ENCODE measurements at regions not wholly inside any gene's neighbourhood (a gene's known extent, or its start where the extent isn't known, plus 50 kb on each side); places are given as distances from the start of the nearest gene placed in this dataset.
"Not testable (repeated sequence)": the region's sequence is repeated elsewhere in the genome, so short reads cannot be mapped to it uniquely, and the experiment has no call there.

- no peaks in the 10 kb centered on the region for H3K9me3 Mint-ChIP-seq
- no peak for DNase-seq (ENCODE audit: extremely low spot score, unreplicated experiment)
- H3K36me3 Mint-ChIP-seq, result no peaks in the 10 kb centered on the region
- H3K27ac Mint-ChIP-seq, result no peak overlapping the region
- peak; percentile 77 for TF ChIP-seq CTCF (conservative IDR thresholded peaks at IDR 0.05)
- H3K4me3 Mint-ChIP-seq, result no peak overlapping the region
- H3K27me3 Mint-ChIP-seq, result peaks cover 3% of the 10 kb centered on the region
- no peaks in the 10 kb centered on the region for H3K4me1 Mint-ChIP-seq (ENCODE audit: unreplicated experiment)
These were observed 191.3 kb downstream of the RPRM start for GRCh38 chr2:153287109-153287801.

- Mint-ChIP-seq H3K27me3 (no peaks in the 10 kb centered on the region), H3K4me3 (no peak overlapping the region), H3K27ac (no peak overlapping the region), H3K36me3 (no peaks in the 10 kb centered on the region), H3K4me1 (ENCODE audit: unreplicated experiment) (no peaks in the 10 kb centered on the region), H3K9me3 (no peaks in the 10 kb centered on the region)
- no peak for DNase-seq (ENCODE audit: extremely low spot score, unreplicated experiment)
- no peak for TF ChIP-seq CTCF (conservative IDR thresholded peaks at IDR 0.05)
These were observed 209.6 kb downstream of the RPRM start for GRCh38 chr2:153268941-153269461.

GRCh38 chr2:153256876-153257275 lies 221.7 kb downstream of the RPRM start:
- not testable (repeated sequence) for H3K27me3 Mint-ChIP-seq; H3K36me3 Mint-ChIP-seq; DNase-seq (ENCODE audit: extremely low spot score, unreplicated experiment); H3K27ac Mint-ChIP-seq; H3K4me1 Mint-ChIP-seq (ENCODE audit: unreplicated experiment); H3K9me3 Mint-ChIP-seq; H3K4me3 Mint-ChIP-seq

GRCh38 chr2:153246636-153247035 lies 231.9 kb downstream of the RPRM start:
- DNase-seq (ENCODE audit: extremely low spot score, unreplicated experiment); H3K27ac Mint-ChIP-seq; H3K4me3 Mint-ChIP-seq; H3K27me3 Mint-ChIP-seq; H3K9me3 Mint-ChIP-seq; H3K36me3 Mint-ChIP-seq; H3K4me1 Mint-ChIP-seq (ENCODE audit: unreplicated experiment): not testable (repeated sequence)

GRCh38 chr2:153235516-153235915 lies 243.0 kb downstream of the RPRM start:
- no peak for TF ChIP-seq CTCF (conservative IDR thresholded peaks at IDR 0.05)
- no peak overlapping the region for H3K27ac Mint-ChIP-seq
- no peaks in the 10 kb centered on the region for H3K36me3 Mint-ChIP-seq
- H3K4me1 Mint-ChIP-seq (ENCODE audit: unreplicated experiment), result peaks cover 3% of the 10 kb centered on the region
- H3K27me3 Mint-ChIP-seq, result no peaks in the 10 kb centered on the region
- DNase-seq (ENCODE audit: extremely low spot score, unreplicated experiment), result no peak
- H3K4me3 Mint-ChIP-seq, result no peak overlapping the region
- H3K9me3 Mint-ChIP-seq, result no peaks in the 10 kb centered on the region

GRCh38 chr2:153232464-153232863 lies 246.1 kb downstream of the RPRM start:
- no peak overlapping the region for H3K27ac Mint-ChIP-seq
- no peak for DNase-seq (ENCODE audit: extremely low spot score, unreplicated experiment)
- TF ChIP-seq CTCF (conservative IDR thresholded peaks at IDR 0.05), result no peak
- H3K9me3 Mint-ChIP-seq, result no peaks in the 10 kb centered on the region
- H3K36me3 Mint-ChIP-seq, result no peaks in the 10 kb centered on the region
- no peak overlapping the region for H3K4me3 Mint-ChIP-seq
- no peaks in the 10 kb centered on the region for H3K27me3 Mint-ChIP-seq
- H3K4me1 Mint-ChIP-seq (ENCODE audit: unreplicated experiment), result peaks cover 3% of the 10 kb centered on the region

Data from type B pancreatic cell (in vitro differentiated cells).